GM23338 (cell line): ENCODE measurements at regions not wholly inside any gene's neighbourhood (a gene's known extent, or its start where the extent isn't known, plus 50 kb on each side); places are given as distances from the start of the nearest gene placed in this dataset.

Source experiments
- ATAC-seq: fragments of 200-7000 bp; cut with Tn5 transposase; 3 replicates; pipeline ENCODE4 v1.9.1; 2020
- DNase-seq: peaks from one replicate; pipeline ENCODE4 v3.0.0-alpha.2; 2015; ENCODE audit warnings: low spot score
- H2AFZ ChIP-seq: fragments of 200-600 bp; sonication (generic); 2 replicates; pipeline ENCODE4 v1.8.0; 2016; ENCODE audit warnings: antibody characterized with exemption, mild to moderate bottlenecking, moderate library complexity
- H3F3A ChIP-seq: fragments of 200-600 bp; sonication (generic); replicated peaks from 2 replicates; pipeline ENCODE4 v1.8.0; 2017; ENCODE audit warnings: antibody characterized with exemption, mixed run types, low read depth
- H3K27ac ChIP-seq: fragments of 200-600 bp; sonication (generic); 2 replicates; pipeline ENCODE4 v1.6.1; 2016; ENCODE audit warnings: low read depth
- H3K27me3 ChIP-seq: fragments of 200-600 bp; sonication (generic); 2 replicates; pipeline ENCODE4 v1.8.0; 2016; ENCODE audit warnings: mild to moderate bottlenecking, mixed run types, moderate library complexity; ENCODE audit not compliant: insufficient read depth
- H3K36me3 ChIP-seq: fragments of 200-600 bp; sonication (generic); 2 replicates; pipeline ENCODE4 v1.8.0; 2016; ENCODE audit warnings: mild to moderate bottlenecking; ENCODE audit not compliant: insufficient read depth
- H3K4me1 ChIP-seq: fragments of 200-600 bp; sonication (generic); 2 replicates; pipeline ENCODE4 v1.8.0; 2016; ENCODE audit warnings: mild to moderate bottlenecking, moderate library complexity; ENCODE audit not compliant: insufficient read depth
- H3K4me2 ChIP-seq: fragments of 200-600 bp; sonication (generic); 2 replicates; pipeline ENCODE4 v1.7.1; 2017; ENCODE audit warnings: mixed run types
- H3K4me3 ChIP-seq: fragments of 200-600 bp; sonication (generic); 2 replicates; pipeline ENCODE4 v1.6.1; 2016; ENCODE audit warnings: mixed run types
- H3K79me2 ChIP-seq: fragments of 200-600 bp; sonication (generic); replicated peaks from 2 replicates; pipeline ENCODE4 v1.8.0; 2017; ENCODE audit warnings: mild to moderate bottlenecking; ENCODE audit not compliant: insufficient read depth
- H3K9me2 ChIP-seq: fragments of 200-600 bp; sonication (generic); 2 replicates; pipeline ENCODE4 v1.8.0; 2017; ENCODE audit not compliant: insufficient read depth
- H4K20me1 ChIP-seq: fragments of 200-600 bp; sonication (generic); replicated peaks from 2 replicates; pipeline ENCODE4 v1.8.0; 2017; ENCODE audit warnings: mild to moderate bottlenecking; ENCODE audit not compliant: insufficient read depth
- H3K27ac Mint-ChIP-seq: 2 replicates; pipeline ENCODE4 v1.8.0; 2020; ENCODE audit warnings: inconsistent platforms, mild to moderate bottlenecking, moderate library complexity, mixed read lengths
- H3K27me3 Mint-ChIP-seq: 3 replicates; pipeline ENCODE4 v1.8.0; 2022; ENCODE audit warnings: low read depth, mild to moderate bottlenecking, moderate library complexity, mixed read lengths, inconsistent platforms; ENCODE audit not compliant: insufficient read depth, poor library complexity
- H3K36me3 Mint-ChIP-seq: 3 replicates; pipeline ENCODE4 v1.8.0; 2021; ENCODE audit warnings: low read depth, mild to moderate bottlenecking, inconsistent platforms, moderate library complexity, mixed read lengths
- H3K4me1 Mint-ChIP-seq: 3 replicates; pipeline ENCODE4 v1.8.0; 2020; ENCODE audit warnings: mild to moderate bottlenecking, inconsistent platforms, mixed read lengths
- H3K4me3 Mint-ChIP-seq: 3 replicates; pipeline ENCODE4 v1.8.0; 2021; ENCODE audit warnings: moderate library complexity, mild to moderate bottlenecking, inconsistent platforms, mixed read lengths
- H3K9me3 Mint-ChIP-seq: 3 replicates; pipeline ENCODE4 v1.8.0; 2020; ENCODE audit warnings: moderate library complexity, mild to moderate bottlenecking, inconsistent platforms, mixed read lengths
- EZH2 ChIP-seq: fragments of 200-600 bp; sonication (generic); IDR thresholded peaks from one replicate; pipeline ENCODE4 v1.8.0; 2017; ENCODE audit warnings: antibody characterized with exemption, mild to moderate bottlenecking, low read depth; ENCODE audit not compliant: unreplicated experiment
- JUNB ChIP-seq: IDR thresholded peaks from one replicate; pipeline ENCODE4 v1.6.1; 2016; ENCODE audit warnings: antibody characterized with exemption; ENCODE audit not compliant: unreplicated experiment
- NANOG ChIP-seq: IDR thresholded peaks from 2 replicates; pipeline ENCODE4 v1.6.1; 2016; ENCODE audit warnings: antibody characterized with exemption, borderline replicate concordance
- POLR2AphosphoS5 ChIP-seq: IDR thresholded peaks from 2 replicates; pipeline ENCODE4 v1.6.1; 2016; ENCODE audit warnings: antibody characterized with exemption, low read depth
- STAT1 ChIP-seq: IDR thresholded peaks from one replicate; pipeline ENCODE4 v1.6.1; 2016; ENCODE audit warnings: antibody characterized with exemption; ENCODE audit not compliant: unreplicated experiment
- ZNF114 ChIP-seq: fragments of 250-450 bp; sonication (Bioruptor Pico); IDR thresholded peaks from 2 replicates; pipeline ENCODE4 v1.5.0; 2020; ENCODE audit warnings: mild to moderate bottlenecking, moderate library complexity
- ZNF331 ChIP-seq: fragments of 250-450 bp; sonication (Bioruptor Pico); IDR thresholded peaks from 2 replicates; pipeline ENCODE4 v1.5.0; 2020; ENCODE audit warnings: low read depth, mild to moderate bottlenecking, moderate library complexity
- TF ChIP-seq, protein P1 (sequence below), 2 experiments: fragments of 200-600 bp in 1 of 2; sonication (generic) in 1 of 2; conservative IDR thresholded peaks; 2 replicates each; pipeline versions ENCODE4 v1.5.1 to v1.6.1; 2016 to 2017; ENCODE audit warnings: antibody characterized with exemption in 2 of 2, low read depth in 2 of 2, mild to moderate bottlenecking in 2 of 2, moderate library complexity in 1 of 2
- TF ChIP-seq, protein P2 (sequence below): fragments of 250-450 bp; sonication (Bioruptor Pico); IDR thresholded peaks from 2 replicates; pipeline ENCODE4 v1.5.0; 2020; ENCODE audit warnings: mild to moderate bottlenecking, moderate library complexity
- TF ChIP-seq, protein P3 (sequence below): IDR thresholded peaks from 2 replicates; pipeline ENCODE4 v1.6.1; 2016; ENCODE audit warnings: antibody characterized with exemption
- TF ChIP-seq, protein P4 (sequence below): IDR thresholded peaks from one replicate; pipeline ENCODE4 v1.6.1; 2018; ENCODE audit warnings: antibody characterized with exemption; ENCODE audit not compliant: unreplicated experiment

DNA sequence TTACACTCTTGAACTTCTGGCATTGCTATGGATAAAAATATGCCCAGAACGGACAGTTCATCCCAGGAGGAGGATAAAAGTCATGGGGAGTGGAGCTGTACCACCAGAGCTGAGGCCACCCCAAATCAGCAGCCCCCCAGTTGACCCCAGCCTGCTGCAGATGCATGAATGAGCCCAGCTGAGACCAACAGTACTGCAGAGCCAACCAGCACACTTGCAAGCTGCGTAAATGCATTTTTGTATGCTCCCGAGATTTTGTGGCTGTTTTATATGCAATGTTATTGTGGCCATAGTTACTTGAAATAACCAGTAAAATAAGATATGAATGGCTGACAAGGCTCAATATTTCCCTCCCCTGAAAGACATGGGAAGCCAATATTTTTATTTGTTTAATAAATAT is 264.6 kb downstream of the DUSP10 start:
- H3K36me3 Mint-ChIP-seq: no peaks in the 10 kb centered on the region

More for the DNA sequence above, 264.6 kb downstream of the DUSP10 start:
- Histone ChIP-seq H3K4me3 (no peak overlapping the region), H3F3A (no peaks in the 10 kb centered on the region), H3K36me3 (no peaks in the 10 kb centered on the region), H3K79me2 (no peaks in the 10 kb centered on the region), H3K4me2 (no peak overlapping the region), H4K20me1 (no peaks in the 10 kb centered on the region), H2AFZ (no peak overlapping the region; the same call in 1 of the 2 replicates), H3K27me3 (no peaks in the 10 kb centered on the region), H3K27ac (no peak overlapping the region), H3K9me2 (no peaks in the 10 kb centered on the region), H3K4me1 (no peaks in the 10 kb centered on the region)
- H3K9me3 Mint-ChIP-seq: no peaks in the 10 kb centered on the region
- no peak overlapping the region for H3K27ac Mint-ChIP-seq
- H3K27me3 Mint-ChIP-seq: peaks cover 4% of the 10 kb centered on the region
- ATAC-seq (no peak), DNase-seq (no peak)
- no peak overlapping the region for H3K4me3 Mint-ChIP-seq
- TF ChIP-seq, protein P1, sequence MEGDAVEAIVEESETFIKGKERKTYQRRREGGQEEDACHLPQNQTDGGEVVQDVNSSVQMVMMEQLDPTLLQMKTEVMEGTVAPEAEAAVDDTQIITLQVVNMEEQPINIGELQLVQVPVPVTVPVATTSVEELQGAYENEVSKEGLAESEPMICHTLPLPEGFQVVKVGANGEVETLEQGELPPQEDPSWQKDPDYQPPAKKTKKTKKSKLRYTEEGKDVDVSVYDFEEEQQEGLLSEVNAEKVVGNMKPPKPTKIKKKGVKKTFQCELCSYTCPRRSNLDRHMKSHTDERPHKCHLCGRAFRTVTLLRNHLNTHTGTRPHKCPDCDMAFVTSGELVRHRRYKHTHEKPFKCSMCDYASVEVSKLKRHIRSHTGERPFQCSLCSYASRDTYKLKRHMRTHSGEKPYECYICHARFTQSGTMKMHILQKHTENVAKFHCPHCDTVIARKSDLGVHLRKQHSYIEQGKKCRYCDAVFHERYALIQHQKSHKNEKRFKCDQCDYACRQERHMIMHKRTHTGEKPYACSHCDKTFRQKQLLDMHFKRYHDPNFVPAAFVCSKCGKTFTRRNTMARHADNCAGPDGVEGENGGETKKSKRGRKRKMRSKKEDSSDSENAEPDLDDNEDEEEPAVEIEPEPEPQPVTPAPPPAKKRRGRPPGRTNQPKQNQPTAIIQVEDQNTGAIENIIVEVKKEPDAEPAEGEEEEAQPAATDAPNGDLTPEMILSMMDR (conservative IDR thresholded peaks at IDR 0.05; ENCODE audit: low read depth in 2 of 2): no peak
- TF ChIP-seq, protein P2, sequence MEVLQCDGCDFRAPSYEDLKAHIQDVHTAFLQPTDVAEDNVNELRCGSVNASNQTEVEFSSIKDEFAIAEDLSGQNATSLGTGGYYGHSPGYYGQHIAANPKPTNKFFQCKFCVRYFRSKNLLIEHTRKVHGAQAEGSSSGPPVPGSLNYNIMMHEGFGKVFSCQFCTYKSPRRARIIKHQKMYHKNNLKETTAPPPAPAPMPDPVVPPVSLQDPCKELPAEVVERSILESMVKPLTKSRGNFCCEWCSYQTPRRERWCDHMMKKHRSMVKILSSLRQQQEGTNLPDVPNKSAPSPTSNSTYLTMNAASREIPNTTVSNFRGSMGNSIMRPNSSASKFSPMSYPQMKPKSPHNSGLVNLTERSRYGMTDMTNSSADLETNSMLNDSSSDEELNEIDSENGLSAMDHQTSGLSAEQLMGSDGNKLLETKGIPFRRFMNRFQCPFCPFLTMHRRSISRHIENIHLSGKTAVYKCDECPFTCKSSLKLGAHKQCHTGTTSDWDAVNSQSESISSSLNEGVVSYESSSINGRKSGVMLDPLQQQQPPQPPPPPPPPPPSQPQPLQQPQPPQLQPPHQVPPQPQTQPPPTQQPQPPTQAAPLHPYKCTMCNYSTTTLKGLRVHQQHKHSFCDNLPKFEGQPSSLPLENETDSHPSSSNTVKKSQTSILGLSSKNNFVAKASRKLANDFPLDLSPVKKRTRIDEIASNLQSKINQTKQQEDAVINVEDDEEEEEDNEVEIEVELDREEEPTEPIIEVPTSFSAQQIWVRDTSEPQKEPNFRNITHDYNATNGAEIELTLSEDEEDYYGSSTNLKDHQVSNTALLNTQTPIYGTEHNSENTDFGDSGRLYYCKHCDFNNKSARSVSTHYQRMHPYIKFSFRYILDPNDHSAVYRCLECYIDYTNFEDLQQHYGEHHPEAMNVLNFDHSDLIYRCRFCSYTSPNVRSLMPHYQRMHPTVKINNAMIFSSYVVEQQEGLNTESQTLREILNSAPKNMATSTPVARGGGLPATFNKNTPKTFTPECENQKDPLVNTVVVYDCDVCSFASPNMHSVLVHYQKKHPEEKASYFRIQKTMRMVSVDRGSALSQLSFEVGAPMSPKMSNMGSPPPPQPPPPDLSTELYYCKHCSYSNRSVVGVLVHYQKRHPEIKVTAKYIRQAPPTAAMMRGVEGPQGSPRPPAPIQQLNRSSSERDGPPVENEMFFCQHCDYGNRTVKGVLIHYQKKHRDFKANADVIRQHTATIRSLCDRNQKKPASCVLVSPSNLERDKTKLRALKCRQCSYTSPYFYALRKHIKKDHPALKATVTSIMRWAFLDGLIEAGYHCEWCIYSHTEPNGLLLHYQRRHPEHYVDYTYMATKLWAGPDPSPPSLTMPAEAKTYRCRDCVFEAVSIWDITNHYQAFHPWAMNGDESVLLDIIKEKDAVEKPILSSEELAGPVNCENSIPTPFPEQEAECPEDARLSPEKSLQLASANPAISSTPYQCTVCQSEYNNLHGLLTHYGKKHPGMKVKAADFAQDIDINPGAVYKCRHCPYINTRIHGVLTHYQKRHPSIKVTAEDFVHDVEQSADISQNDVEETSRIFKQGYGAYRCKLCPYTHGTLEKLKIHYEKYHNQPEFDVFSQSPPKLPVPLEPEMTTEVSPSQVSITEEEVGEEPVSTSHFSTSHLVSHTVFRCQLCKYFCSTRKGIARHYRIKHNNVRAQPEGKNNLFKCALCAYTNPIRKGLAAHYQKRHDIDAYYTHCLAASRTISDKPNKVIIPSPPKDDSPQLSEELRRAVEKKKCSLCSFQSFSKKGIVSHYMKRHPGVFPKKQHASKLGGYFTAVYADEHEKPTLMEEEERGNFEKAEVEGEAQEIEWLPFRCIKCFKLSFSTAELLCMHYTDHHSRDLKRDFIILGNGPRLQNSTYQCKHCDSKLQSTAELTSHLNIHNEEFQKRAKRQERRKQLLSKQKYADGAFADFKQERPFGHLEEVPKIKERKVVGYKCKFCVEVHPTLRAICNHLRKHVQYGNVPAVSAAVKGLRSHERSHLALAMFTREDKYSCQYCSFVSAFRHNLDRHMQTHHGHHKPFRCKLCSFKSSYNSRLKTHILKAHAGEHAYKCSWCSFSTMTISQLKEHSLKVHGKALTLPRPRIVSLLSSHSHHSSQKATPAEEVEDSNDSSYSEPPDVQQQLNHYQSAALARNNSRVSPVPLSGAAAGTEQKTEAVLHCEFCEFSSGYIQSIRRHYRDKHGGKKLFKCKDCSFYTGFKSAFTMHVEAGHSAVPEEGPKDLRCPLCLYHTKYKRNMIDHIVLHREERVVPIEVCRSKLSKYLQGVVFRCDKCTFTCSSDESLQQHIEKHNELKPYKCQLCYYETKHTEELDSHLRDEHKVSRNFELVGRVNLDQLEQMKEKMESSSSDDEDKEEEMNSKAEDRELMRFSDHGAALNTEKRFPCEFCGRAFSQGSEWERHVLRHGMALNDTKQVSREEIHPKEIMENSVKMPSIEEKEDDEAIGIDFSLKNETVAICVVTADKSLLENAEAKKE (CRISPR knock-in tag): no peak
- TF ChIP-seq EZH2 (no peak), JUNB (no peak), ZNF331 (no peak), ZNF114 (CRISPR knock-in tag) (no peak), POLR2AphosphoS5 (no peak), NANOG (no peak), STAT1 (no peak)
- TF ChIP-seq, protein P3, sequence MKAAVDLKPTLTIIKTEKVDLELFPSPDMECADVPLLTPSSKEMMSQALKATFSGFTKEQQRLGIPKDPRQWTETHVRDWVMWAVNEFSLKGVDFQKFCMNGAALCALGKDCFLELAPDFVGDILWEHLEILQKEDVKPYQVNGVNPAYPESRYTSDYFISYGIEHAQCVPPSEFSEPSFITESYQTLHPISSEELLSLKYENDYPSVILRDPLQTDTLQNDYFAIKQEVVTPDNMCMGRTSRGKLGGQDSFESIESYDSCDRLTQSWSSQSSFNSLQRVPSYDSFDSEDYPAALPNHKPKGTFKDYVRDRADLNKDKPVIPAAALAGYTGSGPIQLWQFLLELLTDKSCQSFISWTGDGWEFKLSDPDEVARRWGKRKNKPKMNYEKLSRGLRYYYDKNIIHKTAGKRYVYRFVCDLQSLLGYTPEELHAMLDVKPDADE: no peak
- TF ChIP-seq, protein P4, sequence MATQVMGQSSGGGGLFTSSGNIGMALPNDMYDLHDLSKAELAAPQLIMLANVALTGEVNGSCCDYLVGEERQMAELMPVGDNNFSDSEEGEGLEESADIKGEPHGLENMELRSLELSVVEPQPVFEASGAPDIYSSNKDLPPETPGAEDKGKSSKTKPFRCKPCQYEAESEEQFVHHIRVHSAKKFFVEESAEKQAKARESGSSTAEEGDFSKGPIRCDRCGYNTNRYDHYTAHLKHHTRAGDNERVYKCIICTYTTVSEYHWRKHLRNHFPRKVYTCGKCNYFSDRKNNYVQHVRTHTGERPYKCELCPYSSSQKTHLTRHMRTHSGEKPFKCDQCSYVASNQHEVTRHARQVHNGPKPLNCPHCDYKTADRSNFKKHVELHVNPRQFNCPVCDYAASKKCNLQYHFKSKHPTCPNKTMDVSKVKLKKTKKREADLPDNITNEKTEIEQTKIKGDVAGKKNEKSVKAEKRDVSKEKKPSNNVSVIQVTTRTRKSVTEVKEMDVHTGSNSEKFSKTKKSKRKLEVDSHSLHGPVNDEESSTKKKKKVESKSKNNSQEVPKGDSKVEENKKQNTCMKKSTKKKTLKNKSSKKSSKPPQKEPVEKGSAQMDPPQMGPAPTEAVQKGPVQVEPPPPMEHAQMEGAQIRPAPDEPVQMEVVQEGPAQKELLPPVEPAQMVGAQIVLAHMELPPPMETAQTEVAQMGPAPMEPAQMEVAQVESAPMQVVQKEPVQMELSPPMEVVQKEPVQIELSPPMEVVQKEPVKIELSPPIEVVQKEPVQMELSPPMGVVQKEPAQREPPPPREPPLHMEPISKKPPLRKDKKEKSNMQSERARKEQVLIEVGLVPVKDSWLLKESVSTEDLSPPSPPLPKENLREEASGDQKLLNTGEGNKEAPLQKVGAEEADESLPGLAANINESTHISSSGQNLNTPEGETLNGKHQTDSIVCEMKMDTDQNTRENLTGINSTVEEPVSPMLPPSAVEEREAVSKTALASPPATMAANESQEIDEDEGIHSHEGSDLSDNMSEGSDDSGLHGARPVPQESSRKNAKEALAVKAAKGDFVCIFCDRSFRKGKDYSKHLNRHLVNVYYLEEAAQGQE: no peak
- H3K4me1 Mint-ChIP-seq: 0 out of 3 replicates have a peak, but pooled peaks cover 2% of the 10 kb centered on the region
